Karpas-422 (cell line): ENCODE measurements at regions not wholly inside any gene's neighbourhood (a gene's known extent, or its start where the extent isn't known, plus 50 kb on each side); places are given as distances from the start of the nearest gene placed in this dataset.
A peak's percentile ranks its signal among the peaks of the same experiment; 100 is the strongest.

Source experiments
- DNase-seq: peaks from one replicate; pipeline ENCODE4 v3.0.0-alpha.2; 2015
- H2AFZ ChIP-seq: fragments of 200-600 bp; sonication (generic); 2 replicates; pipeline ENCODE4 v1.6.1; 2014; ENCODE audit warnings: antibody characterized with exemption, low read length, mixed read lengths
- H3K27ac ChIP-seq: fragments of 200-600 bp; sonication (generic); 2 replicates; pipeline ENCODE4 v1.5.1; 2014; ENCODE audit warnings: mild to moderate bottlenecking, low read length, moderate library complexity
- H3K27me3 ChIP-seq: fragments of 200-600 bp; sonication (generic); 2 replicates; pipeline ENCODE4 v1.6.1; 2014; ENCODE audit warnings: low read length, mixed read lengths
- H3K36me3 ChIP-seq: fragments of 200-600 bp; sonication (generic); 2 replicates; pipeline ENCODE4 v1.6.1; 2014; ENCODE audit warnings: low read length, mixed read lengths; ENCODE audit not compliant: insufficient read depth
- H3K4me1 ChIP-seq: fragments of 200-600 bp; sonication (generic); 2 replicates; pipeline ENCODE4 v1.6.1; 2014; ENCODE audit warnings: mild to moderate bottlenecking, low read length, mixed read lengths
- H3K4me2 ChIP-seq: fragments of 200-600 bp; sonication (generic); 2 replicates; pipeline ENCODE4 v1.6.1; 2014; ENCODE audit warnings: low read length, low read depth, mild to moderate bottlenecking; ENCODE audit not compliant: poor library complexity, severe bottlenecking
- H3K4me3 ChIP-seq: fragments of 200-600 bp; sonication (generic); 2 replicates; pipeline ENCODE4 v1.5.1; 2014; ENCODE audit warnings: mild to moderate bottlenecking, antibody characterized with exemption, low read length, mixed read lengths
- H3K79me2 ChIP-seq: fragments of 200-600 bp; sonication (generic); 2 replicates; pipeline ENCODE4 v1.6.1; 2014; ENCODE audit warnings: mild to moderate bottlenecking, low read length, mixed read lengths
- H3K9ac ChIP-seq: fragments of 200-600 bp; sonication (generic); 2 replicates; pipeline ENCODE4 v1.6.0; 2014; ENCODE audit warnings: low read length
- H3K9me2 ChIP-seq: fragments of 200-600 bp; sonication (generic), shearing (Covaris generic); replicated peaks from 2 replicates; pipeline ENCODE4 v1.6.0; 2014; ENCODE audit warnings: mild to moderate bottlenecking, low read length, moderate library complexity; ENCODE audit not compliant: insufficient read depth
- H3K9me3 ChIP-seq: fragments of 300-700, 200-600 bp; sonication (generic); 2 replicates; pipeline ENCODE4 v1.6.1; 2014; ENCODE audit warnings: low read length, mixed read lengths
- H4K20me1 ChIP-seq: fragments of 200-600 bp; sonication (generic); 2 replicates; pipeline ENCODE4 v1.6.1; 2014; ENCODE audit warnings: mild to moderate bottlenecking, antibody characterized with exemption, low read length, low read depth; ENCODE audit not compliant: insufficient read depth

DNA sequence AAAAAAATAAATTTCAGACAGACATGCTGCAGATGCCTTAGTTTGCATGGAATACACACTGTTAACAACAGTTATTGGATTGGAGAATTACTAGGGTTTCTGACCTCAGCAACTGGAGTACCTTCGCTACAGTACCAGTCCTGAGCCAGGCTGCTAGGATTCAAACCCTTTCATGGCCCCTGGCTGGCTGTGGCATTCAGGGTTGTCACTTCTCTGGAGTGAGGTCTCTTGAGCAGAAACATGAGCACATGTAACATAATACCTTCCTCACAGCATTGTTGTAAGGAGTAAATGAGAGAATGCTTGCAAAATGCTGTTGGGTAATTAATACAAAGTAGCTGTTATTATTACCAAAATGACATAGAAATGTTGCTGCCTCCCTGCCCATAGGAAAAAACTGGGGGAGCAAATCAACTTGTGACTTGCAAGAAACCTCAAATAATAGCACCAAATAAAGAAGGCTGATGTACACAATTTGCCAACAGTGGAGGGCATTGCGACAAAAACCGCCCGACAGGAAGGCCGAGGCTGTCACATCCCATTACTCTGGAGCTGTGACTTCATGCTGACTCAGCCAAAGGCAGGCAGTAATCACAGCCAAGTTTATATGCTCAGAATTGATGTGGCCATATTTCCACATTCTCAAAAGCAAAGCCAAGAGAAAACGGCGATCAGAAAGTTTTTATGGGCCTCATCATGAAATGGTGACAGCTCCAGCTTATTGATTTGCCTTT is 100.4 kb downstream of the RFC3 start:
- H3K9me2 ChIP-seq = no peaks in the 10 kb centered on the region
- H3K27ac ChIP-seq = peak overlapping the region; percentile 38
- no peak overlapping the region for H3K4me3 ChIP-seq
- H3K27me3 ChIP-seq = no peaks in the 10 kb centered on the region
- no peak for DNase-seq
- no peaks in the 10 kb centered on the region; the same call in 1 of the 2 replicates for H3K79me2 ChIP-seq
- no peak overlapping the region for H3K4me2 ChIP-seq
- H3K36me3 ChIP-seq = no peaks in the 10 kb centered on the region; the same call in 1 of the 2 replicates
- peaks cover 46% of the 10 kb centered on the region for H3K4me1 ChIP-seq
- no peak overlapping the region for H3K9ac ChIP-seq
- no peak overlapping the region for H2AFZ ChIP-seq
- no peaks in the 10 kb centered on the region for H3K9me3 ChIP-seq
- no peaks in the 10 kb centered on the region for H4K20me1 ChIP-seq

DNA sequence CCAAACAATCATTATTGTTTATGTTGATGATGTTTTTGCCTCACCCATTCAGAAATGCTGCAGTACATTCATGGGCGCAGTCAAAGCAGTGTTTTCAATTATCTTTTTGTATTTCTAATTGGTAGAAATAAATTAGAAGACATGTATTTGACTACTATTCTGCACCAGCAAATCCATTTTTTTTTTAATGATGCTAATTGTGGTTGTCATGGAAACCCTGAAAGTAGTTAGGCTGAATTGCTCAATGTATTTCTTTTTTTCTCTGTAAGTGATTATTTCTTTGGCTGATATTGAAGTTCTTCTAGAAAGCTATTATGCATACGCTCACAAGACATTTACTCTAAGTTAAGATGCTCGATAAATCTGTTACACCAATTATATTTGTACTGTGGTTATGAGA is 101.2 kb downstream of the RFC3 start:
- Histone ChIP-seq H3K9me2 (no peaks in the 10 kb centered on the region), H3K4me2 (no peak overlapping the region), H3K4me3 (no peak overlapping the region), H3K4me1 (peaks cover 54% of the 10 kb centered on the region), H3K27ac (no peak overlapping the region), H3K36me3 (no peaks in the 10 kb centered on the region; the same call in 1 of the 2 replicates), H3K9ac (no peak overlapping the region), H2AFZ (no peak overlapping the region), H3K9me3 (no peaks in the 10 kb centered on the region), H3K79me2 (no peaks in the 10 kb centered on the region; the same call in 1 of the 2 replicates), H3K27me3 (no peaks in the 10 kb centered on the region), H4K20me1 (no peaks in the 10 kb centered on the region)
- no peak for DNase-seq

DNA sequence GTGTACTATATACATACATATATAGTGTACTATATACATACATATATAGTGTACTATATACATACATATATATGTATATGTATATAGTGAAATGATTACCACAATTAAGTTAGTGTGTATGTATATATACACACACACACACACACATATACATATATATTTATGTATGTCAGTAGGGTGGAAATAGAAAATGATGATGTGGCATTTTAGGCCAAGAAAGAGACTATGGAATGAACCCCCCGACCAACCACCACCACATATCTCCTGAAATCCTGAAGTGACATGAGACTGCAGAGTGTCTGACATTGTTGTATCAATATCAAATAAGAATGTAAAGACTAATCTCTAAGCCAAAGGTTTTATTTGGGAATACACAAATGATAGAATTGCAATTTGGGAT is 107.6 kb downstream of the RFC3 start:
- no peaks in the 10 kb centered on the region for H3K9me2 ChIP-seq
- H3K79me2 ChIP-seq = no peaks in the 10 kb centered on the region; the same call in 1 of the 2 replicates
- peaks cover 38% of the 10 kb centered on the region for H3K4me1 ChIP-seq
- H3K36me3 ChIP-seq = no peaks in the 10 kb centered on the region; the same call in 1 of the 2 replicates
- no peak overlapping the region for H3K9ac ChIP-seq
- DNase-seq = no peak
- no peak overlapping the region for H2AFZ ChIP-seq
- H3K4me2 ChIP-seq = no peak overlapping the region
- no peaks in the 10 kb centered on the region for H4K20me1 ChIP-seq
- H3K27me3 ChIP-seq = no peaks in the 10 kb centered on the region
- no peaks in the 10 kb centered on the region for H3K9me3 ChIP-seq
- no peak overlapping the region for H3K27ac ChIP-seq
- no peak overlapping the region for H3K4me3 ChIP-seq

DNA sequence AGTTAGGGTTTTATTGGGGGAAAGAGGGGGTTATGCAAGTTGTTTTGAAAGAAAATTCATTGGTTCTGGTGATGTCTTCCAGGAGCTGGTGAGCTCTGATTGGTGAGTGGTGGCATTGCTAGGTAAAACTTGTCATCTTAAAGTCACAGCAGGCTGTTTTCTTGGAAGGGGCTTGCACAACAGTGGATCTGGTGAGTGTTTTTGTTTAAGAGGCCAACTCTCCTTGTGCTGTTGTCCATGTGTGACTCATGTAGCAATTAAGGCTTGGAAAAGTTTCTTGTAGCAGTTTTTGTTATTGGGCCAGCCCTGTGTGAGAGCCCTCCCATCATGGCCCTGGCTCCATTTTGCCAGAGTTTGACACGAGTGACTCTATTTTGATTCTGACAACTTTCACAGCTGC is 109.4 kb downstream of the RFC3 start:
- no peak overlapping the region for H3K4me2 ChIP-seq

DNA sequence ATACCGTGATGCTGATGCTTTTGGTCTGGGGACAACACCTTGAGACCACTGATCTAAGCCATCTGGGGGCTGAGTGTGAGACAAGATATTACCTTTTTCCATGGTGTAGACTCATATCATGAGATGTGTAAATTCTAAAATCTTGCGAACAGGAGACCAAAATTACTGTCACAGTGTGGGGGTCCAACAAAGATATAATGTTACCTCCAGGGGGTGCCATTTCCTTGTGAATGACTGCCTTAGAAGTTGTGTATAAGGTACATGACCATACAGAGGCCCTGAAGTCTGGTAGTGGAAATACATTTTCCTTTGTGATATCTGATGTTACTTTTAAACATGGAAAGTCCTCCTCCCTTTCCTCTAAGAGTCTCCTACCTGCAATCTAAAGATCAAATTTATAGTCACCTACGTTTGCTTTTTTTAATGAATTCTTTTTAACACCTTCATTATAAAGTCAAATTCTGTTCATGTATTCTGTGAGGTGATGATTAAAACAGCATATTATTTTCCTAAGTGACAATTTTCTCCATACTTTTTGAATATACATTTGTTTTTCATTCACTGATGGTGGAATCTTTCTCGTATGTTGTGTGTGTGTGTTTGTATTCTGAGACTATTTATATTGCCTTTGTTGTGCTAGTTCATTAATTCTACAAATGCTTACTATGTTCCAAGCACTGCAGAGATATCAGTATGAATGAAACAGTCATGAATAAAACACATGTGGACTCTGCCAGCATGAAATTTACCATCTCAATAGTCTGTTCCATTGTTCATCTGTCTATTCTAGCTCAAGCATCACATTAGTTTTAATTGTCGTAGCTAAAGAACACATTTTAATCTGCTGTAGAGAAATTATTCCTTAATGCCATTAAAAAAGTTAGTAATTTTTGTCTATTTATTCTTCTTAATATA is 113.7 kb downstream of the RFC3 start:
- Histone ChIP-seq H3K4me2 (no peak overlapping the region), H3K4me1 (peaks cover 38% of the 10 kb centered on the region), H3K4me3 (no peak overlapping the region), H3K9ac (peak overlapping the region; percentile 26; the same call in 1 of the 2 replicates), H3K9me2 (no peaks in the 10 kb centered on the region), H3K27me3 (no peaks in the 10 kb centered on the region), H3K9me3 (no peaks in the 10 kb centered on the region), H3K36me3 (no peaks in the 10 kb centered on the region), H3K79me2 (peaks cover 4% of the 10 kb centered on the region; the same call in 1 of the 2 replicates), H2AFZ (peak overlapping the region; percentile 44), H3K27ac (no peak overlapping the region), H4K20me1 (no peaks in the 10 kb centered on the region)
- peak; percentile 89 for DNase-seq

More for the DNA sequence above, 109.4 kb downstream of the RFC3 start:
- Histone ChIP-seq H3K36me3 (no peaks in the 10 kb centered on the region), H2AFZ (no peak overlapping the region), H3K9me2 (no peaks in the 10 kb centered on the region), H3K9ac (no peak overlapping the region), H3K79me2 (no peaks in the 10 kb centered on the region), H3K27ac (peak overlapping the region; percentile 14; the same call in 1 of the 2 replicates), H3K4me3 (no peak overlapping the region), H3K27me3 (no peaks in the 10 kb centered on the region), H4K20me1 (no peaks in the 10 kb centered on the region), H3K4me1 (peaks cover 35% of the 10 kb centered on the region), H3K9me3 (no peaks in the 10 kb centered on the region)
- no peak for DNase-seq

DNA sequence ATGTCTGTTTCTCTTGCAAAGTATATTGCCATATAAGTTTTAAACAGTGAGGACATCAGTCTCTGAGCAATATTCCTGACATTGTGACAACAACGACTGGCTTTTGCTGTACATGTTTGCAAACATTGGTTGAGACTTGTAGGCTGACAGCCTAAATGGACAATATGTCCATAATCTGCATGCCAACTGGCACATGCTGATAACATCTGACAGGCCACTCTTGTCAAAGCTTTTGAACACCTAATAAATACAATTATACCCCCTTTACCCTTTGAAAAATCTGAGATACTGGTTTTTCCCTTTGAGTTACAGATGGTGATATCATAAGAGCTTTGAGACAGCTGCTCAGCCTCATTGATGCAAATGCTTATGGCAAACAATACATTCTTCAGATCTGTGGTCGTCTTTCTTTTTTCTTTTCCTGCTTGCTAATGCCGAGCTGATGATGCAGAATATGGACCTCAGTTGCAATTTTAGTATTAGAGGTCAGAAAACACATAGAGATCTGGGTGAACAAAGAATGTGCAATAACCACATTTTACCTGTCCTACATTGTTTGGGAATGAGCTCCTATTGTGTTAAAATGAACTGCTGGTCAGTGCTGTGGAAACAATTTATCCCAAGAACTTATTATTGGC is 114.9 kb downstream of the RFC3 start:
- no peaks in the 10 kb centered on the region for H4K20me1 ChIP-seq
- H3K4me2 ChIP-seq = no peak overlapping the region

DNA sequence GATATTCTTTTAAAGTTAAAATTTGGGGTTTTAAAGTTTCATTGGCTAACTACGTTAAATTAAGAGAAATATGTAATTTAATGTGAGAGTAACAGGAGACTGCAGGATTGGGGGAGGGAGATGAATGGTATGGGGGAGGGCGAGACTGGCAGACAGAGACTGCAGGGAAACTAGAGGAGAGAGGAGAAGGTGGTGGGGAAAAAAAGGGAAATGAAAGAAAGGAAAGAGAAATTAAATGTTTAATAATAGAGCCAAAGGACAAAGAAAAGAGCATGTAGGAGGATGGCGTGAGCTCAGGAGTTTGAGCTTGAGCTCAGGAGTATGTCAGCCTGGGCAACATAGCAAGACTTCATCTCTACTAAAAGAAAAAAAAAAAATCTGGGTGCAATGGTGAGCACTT is 115.9 kb downstream of the RFC3 start:
- Histone ChIP-seq H3K36me3 (no peaks in the 10 kb centered on the region), H3K9me3 (no peaks in the 10 kb centered on the region), H3K79me2 (peaks cover 4% of the 10 kb centered on the region; the same call in 1 of the 2 replicates), H4K20me1 (no peaks in the 10 kb centered on the region), H3K27ac (no peak overlapping the region), H3K4me2 (no peak overlapping the region), H3K9me2 (no peaks in the 10 kb centered on the region), H3K27me3 (no peaks in the 10 kb centered on the region), H3K4me3 (no peak overlapping the region), H3K4me1 (peaks cover 45% of the 10 kb centered on the region), H3K9ac (no peak overlapping the region), H2AFZ (no peak overlapping the region)
- DNase-seq = no peak

More for the DNA sequence above, 114.9 kb downstream of the RFC3 start:
- peak overlapping the region; percentile 1; the same call in 1 of the 2 replicates for H2AFZ ChIP-seq
- H3K36me3 ChIP-seq = no peaks in the 10 kb centered on the region
- H3K4me1 ChIP-seq = peaks cover 43% of the 10 kb centered on the region
- peaks cover 4% of the 10 kb centered on the region; the same call in 1 of the 2 replicates for H3K79me2 ChIP-seq
- no peak overlapping the region for H3K9ac ChIP-seq
- DNase-seq = no peak
- no peak overlapping the region for H3K27ac ChIP-seq
- no peak overlapping the region for H3K4me3 ChIP-seq
- no peaks in the 10 kb centered on the region for H3K9me2 ChIP-seq
- H3K27me3 ChIP-seq = no peaks in the 10 kb centered on the region
- H3K9me3 ChIP-seq = no peaks in the 10 kb centered on the region
